ENCODE measurements at regions not wholly inside any gene's neighbourhood (a gene's known extent, or its start where the extent isn't known, plus 50 kb on each side); places are given as distances from the start of the nearest gene placed in this dataset.
"Not testable (repeated sequence)": the region's sequence is repeated elsewhere in the genome, so short reads cannot be mapped to it uniquely, and the experiment has no call there.

- intact Hi-C loops (cut with micrococcal nuclease; ENCODE audit: unreplicated experiment) (no loop called here), in situ Hi-C loops (cut with HindIII; ENCODE audit: low pct_unique_long_range_greater_than_20kb, low sequenced_read_pairs) (no loop called here)
- DNase-seq (ENCODE audit: low read depth, low spot score) (no peak), ATAC-seq (no peak)
- Histone ChIP-seq H3K4me1 (ENCODE audit: control insufficient read depth, insufficient read depth, low read length) (no peaks in the 10 kb centered on the region), H3K4me3 (ENCODE audit: low read depth in 2 of 2, low read length in 2 of 2) (no peak overlapping the region), H3K36me3 (ENCODE audit: control insufficient read depth, insufficient read depth, low read length) (no peaks in the 10 kb centered on the region), H3K9me3 (ENCODE audit: control insufficient read depth, insufficient read depth, low read depth, low read length) (no peaks in the 10 kb centered on the region), H3K27ac (ENCODE audit: low read length) (no peak overlapping the region), H3K27me3 (ENCODE audit: control insufficient read depth, insufficient read depth, low read length) (peaks cover 21% of the 10 kb centered on the region)
- POLR2A ChIA-PET, result no interaction called here
- no TSS peak for BruUV-seq (replicated peaks)
- TF ChIP-seq CTCF (IDR thresholded peaks at IDR 0.05) (no peak), TCF7L2 (IDR thresholded peaks at IDR 0.05; ENCODE audit: low read depth, low read length) (no peak), POLR2AphosphoS5 (IDR thresholded peaks at IDR 0.05; ENCODE audit: low read depth, low read length) (no peak)
- CTCF ChIA-PET, result no interaction called here
These were observed 108.4 kb upstream of the UNC5B start for GRCh38 chr10:71103961-71104360.

GRCh38 chr10:71106151-71106550 lies 106.2 kb upstream of the UNC5B start:
- POLR2A ChIA-PET, result interaction anchor here (0.7 kb wide), 1 partner anchor 30 kb away, joined by 3 read pairs; no protein-coding TSS in a partner anchor
- intact Hi-C loops (cut with micrococcal nuclease; ENCODE audit: unreplicated experiment); H3K9me3 ChIP-seq (ENCODE audit: control insufficient read depth, insufficient read depth, low read depth, low read length); H3K4me1 ChIP-seq (ENCODE audit: control insufficient read depth, insufficient read depth, low read length); DNase-seq (ENCODE audit: low read depth, low spot score); in situ Hi-C loops (cut with HindIII; ENCODE audit: low pct_unique_long_range_greater_than_20kb, low sequenced_read_pairs); H3K4me3 ChIP-seq (ENCODE audit: low read depth in 2 of 2, low read length in 2 of 2); ATAC-seq; BruUV-seq (replicated peaks); H3K36me3 ChIP-seq (ENCODE audit: control insufficient read depth, insufficient read depth, low read length); CTCF ChIA-PET; H3K27ac ChIP-seq (ENCODE audit: low read length): not testable (repeated sequence)
- peaks cover 17% of the 10 kb centered on the region for H3K27me3 ChIP-seq (ENCODE audit: control insufficient read depth, insufficient read depth, low read length)

GRCh38 chr10:71107117-71107516 lies 105.3 kb upstream of the UNC5B start:
- BruUV-seq (replicated peaks); H3K36me3 ChIP-seq (ENCODE audit: control insufficient read depth, insufficient read depth, low read length); H3K9me3 ChIP-seq (ENCODE audit: control insufficient read depth, insufficient read depth, low read depth, low read length); CTCF ChIA-PET; intact Hi-C loops (cut with micrococcal nuclease; ENCODE audit: unreplicated experiment); H3K27ac ChIP-seq (ENCODE audit: low read length); in situ Hi-C loops (cut with HindIII; ENCODE audit: low pct_unique_long_range_greater_than_20kb, low sequenced_read_pairs); DNase-seq (ENCODE audit: low read depth, low spot score); H3K4me3 ChIP-seq (ENCODE audit: low read depth in 2 of 2, low read length in 2 of 2); ATAC-seq; POLR2A ChIA-PET; H3K4me1 ChIP-seq (ENCODE audit: control insufficient read depth, insufficient read depth, low read length): not testable (repeated sequence)
- H3K27me3 ChIP-seq (ENCODE audit: control insufficient read depth, insufficient read depth, low read length), result peaks cover 11% of the 10 kb centered on the region

- intact Hi-C loops (cut with micrococcal nuclease; ENCODE audit: unreplicated experiment); CTCF ChIA-PET; DNase-seq (ENCODE audit: low read depth, low spot score); H3K9me3 ChIP-seq (ENCODE audit: control insufficient read depth, insufficient read depth, low read depth, low read length); BruUV-seq (replicated peaks); H3K4me3 ChIP-seq (ENCODE audit: low read depth in 2 of 2, low read length in 2 of 2); H3K27me3 ChIP-seq (ENCODE audit: control insufficient read depth, insufficient read depth, low read length); H3K36me3 ChIP-seq (ENCODE audit: control insufficient read depth, insufficient read depth, low read length); POLR2A ChIA-PET; H3K27ac ChIP-seq (ENCODE audit: low read length); ATAC-seq; H3K4me1 ChIP-seq (ENCODE audit: control insufficient read depth, insufficient read depth, low read length); in situ Hi-C loops (cut with HindIII; ENCODE audit: low pct_unique_long_range_greater_than_20kb, low sequenced_read_pairs): not testable (repeated sequence)
These were observed 104.3 kb upstream of the UNC5B start for GRCh38 chr10:71108042-71108441.

All from Panc1 (cell line).